G401 (cell line): ENCODE measurements at regions not wholly inside any gene's neighbourhood (a gene's known extent, or its start where the extent isn't known, plus 50 kb on each side); places are given as distances from the start of the nearest gene placed in this dataset.

Experiments used
- DNase-seq: peaks from one replicate; pipeline ENCODE4 v3.0.0-alpha.2; 2015; ENCODE audit warnings: low spot score
- in situ Hi-C: cut with HindIII; loops from 2 replicates; pipeline ENCODE4 v1.10.0; 2016; ENCODE audit warnings: low sequenced_read_pairs, mixed read lengths

- no peak for DNase-seq
- in situ Hi-C loops: no loop called here
Measured at GRCh38 chr7:31284106-31284505, 56.4 kb downstream of the NEUROD6 start.

GRCh38 chr7:31271641-31272405 is 68.7 kb downstream of the NEUROD6 start:
- in situ Hi-C loops: no loop called here
- DNase-seq: no peak

- no peak for DNase-seq
- in situ Hi-C loops: no loop called here
Measured at GRCh38 chr7:31267486-31267885, 73.0 kb downstream of the NEUROD6 start.

GRCh38 chr7:31263338-31263737 is 77.2 kb downstream of the NEUROD6 start:
- in situ Hi-C loops: no loop called here
- no peak for DNase-seq

- DNase-seq: no peak
- in situ Hi-C loops: no loop called here
Measured at GRCh38 chr7:31261341-31261740, 79.2 kb downstream of the NEUROD6 start.

GRCh38 chr7:31260851-31261250 is 79.7 kb downstream of the NEUROD6 start:
- in situ Hi-C loops: no loop called here
- no peak for DNase-seq

GRCh38 chr7:31258391-31258790 is 82.1 kb downstream of the NEUROD6 start:
- DNase-seq: no peak
- in situ Hi-C loops: no loop called here

- in situ Hi-C loops: no loop called here
- no peak for DNase-seq
Measured at GRCh38 chr7:31256506-31256905, 84.0 kb downstream of the NEUROD6 start.

GRCh38 chr7:31254926-31255325 is 85.6 kb downstream of the NEUROD6 start:
- in situ Hi-C loops: no loop called here
- DNase-seq: no peak

- in situ Hi-C loops: no loop called here
- no peak for DNase-seq
Measured at GRCh38 chr7:31253532-31253931, 87.0 kb downstream of the NEUROD6 start.

- in situ Hi-C loops: no loop called here
- DNase-seq: peak; percentile 14
Measured at GRCh38 chr7:31251441-31251840, 89.1 kb downstream of the NEUROD6 start.

GRCh38 chr7:31249671-31250070 is 90.9 kb downstream of the NEUROD6 start:
- in situ Hi-C loops: no loop called here
- peak; percentile 34 for DNase-seq

GRCh38 chr7:31236868-31237267 is 103.7 kb downstream of the NEUROD6 start:
- no peak for DNase-seq
- in situ Hi-C loops: no loop called here

- peak; percentile 28 for DNase-seq
Measured at GRCh38 chr7:31234836-31235605, 105.5 kb downstream of the NEUROD6 start.

GRCh38 chr7:31228957-31229356 is 111.6 kb downstream of the NEUROD6 start:
- in situ Hi-C loops: no loop called here

More at GRCh38 chr7:31234836-31235605, 105.5 kb downstream of the NEUROD6 start:
- in situ Hi-C loops: no loop called here

GRCh38 chr7:31214751-31215150 is 125.8 kb downstream of the NEUROD6 start:
- in situ Hi-C loops: no loop called here
- no peak for DNase-seq

More at GRCh38 chr7:31228957-31229356, 111.6 kb downstream of the NEUROD6 start:
- no peak for DNase-seq

- in situ Hi-C loops: no loop called here
- DNase-seq: no peak
Measured at GRCh38 chr7:31211281-31211680, 129.2 kb downstream of the NEUROD6 start.

GRCh38 chr7:31204071-31204470 is 136.5 kb downstream of the NEUROD6 start:
- no peak for DNase-seq
- in situ Hi-C loops: no loop called here

GRCh38 chr7:31203551-31203950 is 137.0 kb downstream of the NEUROD6 start:
- in situ Hi-C loops: no loop called here
- DNase-seq: no peak

- in situ Hi-C loops: no loop called here
- DNase-seq: no peak
Measured at GRCh38 chr7:31202801-31203200, 137.7 kb downstream of the NEUROD6 start.

- DNase-seq: peak; percentile 79
- in situ Hi-C loops: no loop called here
Measured at GRCh38 chr7:31192986-31193385, 140.9 kb downstream of the ADCYAP1R1 start.
